Epithelial cell of proximal tubule (primary cell): ENCODE measurements at regions not wholly inside any gene's neighbourhood (a gene's known extent, or its start where the extent isn't known, plus 50 kb on each side); places are given as distances from the start of the nearest gene placed in this dataset.
"Not testable (repeated sequence)": the region's sequence is repeated elsewhere in the genome, so short reads cannot be mapped to it uniquely, and the experiment has no call there.

ENCODE experiments used
- DNase-seq: peaks from one replicate; pipeline ENCODE4 v3.0.0-alpha.2; 2011; ENCODE audit warnings: low read depth
- H3K4me3 ChIP-seq: 2 replicates; pipeline ENCODE4 v1.5.1; 2011; ENCODE audit warnings: low read depth, mild to moderate bottlenecking, low read length
- CTCF ChIP-seq: conservative IDR thresholded peaks from 2 replicates; pipeline ENCODE4 v1.5.1; 2012; ENCODE audit warnings: low read depth, mild to moderate bottlenecking, low read length

GRCh38 chr2:187684174-187684573, 129.9 kb upstream of the TFPI start:
- no peak for DNase-seq
- TF ChIP-seq CTCF: no peak
- H3K4me3 ChIP-seq: no peak overlapping the region

GRCh38 chr2:187686416-187687024, 132.3 kb upstream of the TFPI start:
- no peak for TF ChIP-seq CTCF
- no peak overlapping the region for H3K4me3 ChIP-seq
- no peak for DNase-seq

GRCh38 chr2:187687585-187687984, 133.3 kb upstream of the TFPI start:
- no peak for TF ChIP-seq CTCF
- DNase-seq: no peak
- H3K4me3 ChIP-seq: no peak overlapping the region

- no peak overlapping the region for H3K4me3 ChIP-seq
- DNase-seq: no peak
- TF ChIP-seq CTCF: no peak
These were observed 135.1 kb upstream of the TFPI start for GRCh38 chr2:187689372-187689771.

GRCh38 chr2:187693923-187694322, 139.7 kb upstream of the TFPI start:
- no peak for DNase-seq
- no peak overlapping the region for H3K4me3 ChIP-seq
- TF ChIP-seq CTCF: no peak

- DNase-seq, H3K4me3 ChIP-seq: not testable (repeated sequence)
These were observed 142.4 kb upstream of the TFPI start for GRCh38 chr2:187696644-187697043.

- DNase-seq: no peak
- no peak for TF ChIP-seq CTCF
These were observed 144.3 kb upstream of the TFPI start for GRCh38 chr2:187698374-187699110.

More at GRCh38 chr2:187698374-187699110, 144.3 kb upstream of the TFPI start:
- H3K4me3 ChIP-seq: no peak overlapping the region
